ENCODE measurements at regions not wholly inside any gene's neighbourhood (a gene's known extent, or its start where the extent isn't known, plus 50 kb on each side); places are given as distances from the start of the nearest gene placed in this dataset.
A peak's percentile ranks its signal among the peaks of the same experiment; 100 is the strongest.
"Not testable (repeated sequence)": the region's sequence is repeated elsewhere in the genome, so short reads cannot be mapped to it uniquely, and the experiment has no call there.

DNA sequence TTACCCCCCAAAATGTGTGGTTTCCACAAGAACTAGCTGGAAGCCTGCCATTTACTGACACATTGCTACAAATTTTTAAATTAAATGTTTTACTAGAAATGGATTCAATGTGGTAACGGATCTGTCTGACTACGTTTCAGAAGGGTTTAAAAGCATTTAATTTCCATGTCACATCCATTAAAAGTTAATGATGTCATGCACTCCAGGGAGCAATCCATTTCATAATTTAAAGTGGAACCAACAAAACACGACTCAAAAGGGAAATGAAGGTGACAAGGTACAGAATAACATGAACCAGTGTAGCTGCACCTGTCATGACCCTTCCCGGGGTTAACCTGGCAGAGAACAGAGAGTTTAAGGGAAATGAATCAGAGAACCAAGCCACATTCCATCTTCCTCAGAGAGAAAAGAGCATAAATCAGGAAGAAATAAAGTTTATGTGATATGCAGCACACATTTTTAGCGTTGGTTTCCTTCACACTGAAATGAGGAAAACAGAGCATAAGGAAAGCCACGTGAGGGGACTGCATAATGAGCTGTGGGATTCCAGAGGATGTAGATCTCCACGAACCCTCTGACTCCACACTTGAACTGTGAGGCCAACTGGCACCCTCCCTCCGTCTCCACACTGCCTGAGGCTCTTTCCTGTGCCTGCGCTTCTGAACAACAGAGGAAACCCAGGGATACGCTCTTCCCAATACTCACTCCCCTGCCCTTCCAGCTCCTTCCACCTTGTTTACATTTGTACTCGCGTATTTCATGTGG lies 170.3 kb upstream of the AHI1 start:
- Mint-ChIP-seq H3K4me1 (ENCODE audit: low read depth) (peaks cover 18% of the 10 kb centered on the region), H3K36me3 (ENCODE audit: low read depth) (peaks cover 15% of the 10 kb centered on the region), H3K9me3 (peaks cover 37% of the 10 kb centered on the region), H3K27ac (no peak overlapping the region), H3K27me3 (ENCODE audit: insufficient read depth) (peaks cover 2% of the 10 kb centered on the region), H3K4me3 (no peak overlapping the region)
- intact Hi-C loops (cut with micrococcal nuclease), result no loop called here
- DNase-seq (ENCODE audit: low spot score), result no peak

DNA sequence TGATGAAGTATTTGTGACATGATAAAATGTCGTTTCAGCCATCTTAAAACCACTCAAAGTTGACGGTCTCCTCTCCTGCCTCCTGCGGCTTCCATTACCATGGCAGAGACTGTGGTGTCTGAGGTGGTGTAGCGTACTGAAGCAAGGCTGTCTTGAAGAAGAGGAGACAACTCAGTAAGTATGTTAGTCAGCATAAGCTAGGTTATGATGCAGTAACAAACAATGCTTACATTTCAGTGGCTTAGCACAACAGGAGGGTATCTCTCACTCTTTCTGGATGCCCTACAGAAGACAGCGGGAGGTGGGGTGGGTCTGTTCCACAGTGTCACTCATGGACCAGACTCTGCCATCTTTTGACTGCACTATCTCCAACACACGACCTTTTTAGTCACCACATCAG lies 174.7 kb upstream of the AHI1 start:
- H3K4me3 Mint-ChIP-seq, result no peak overlapping the region
- no peaks in the 10 kb centered on the region for H3K27me3 Mint-ChIP-seq (ENCODE audit: insufficient read depth)
- H3K4me1 Mint-ChIP-seq (ENCODE audit: low read depth), result peaks cover 52% of the 10 kb centered on the region
- no peak overlapping the region for H3K27ac Mint-ChIP-seq
- H3K9me3 Mint-ChIP-seq, result peaks cover 24% of the 10 kb centered on the region
- intact Hi-C loops (cut with micrococcal nuclease), result loop anchor here (2.0 kb wide), 1 partner anchor 19 kb away; no protein-coding TSS in a partner anchor
- H3K36me3 Mint-ChIP-seq (ENCODE audit: low read depth), result peaks cover 18% of the 10 kb centered on the region
- no peak for DNase-seq (ENCODE audit: low spot score)

DNA sequence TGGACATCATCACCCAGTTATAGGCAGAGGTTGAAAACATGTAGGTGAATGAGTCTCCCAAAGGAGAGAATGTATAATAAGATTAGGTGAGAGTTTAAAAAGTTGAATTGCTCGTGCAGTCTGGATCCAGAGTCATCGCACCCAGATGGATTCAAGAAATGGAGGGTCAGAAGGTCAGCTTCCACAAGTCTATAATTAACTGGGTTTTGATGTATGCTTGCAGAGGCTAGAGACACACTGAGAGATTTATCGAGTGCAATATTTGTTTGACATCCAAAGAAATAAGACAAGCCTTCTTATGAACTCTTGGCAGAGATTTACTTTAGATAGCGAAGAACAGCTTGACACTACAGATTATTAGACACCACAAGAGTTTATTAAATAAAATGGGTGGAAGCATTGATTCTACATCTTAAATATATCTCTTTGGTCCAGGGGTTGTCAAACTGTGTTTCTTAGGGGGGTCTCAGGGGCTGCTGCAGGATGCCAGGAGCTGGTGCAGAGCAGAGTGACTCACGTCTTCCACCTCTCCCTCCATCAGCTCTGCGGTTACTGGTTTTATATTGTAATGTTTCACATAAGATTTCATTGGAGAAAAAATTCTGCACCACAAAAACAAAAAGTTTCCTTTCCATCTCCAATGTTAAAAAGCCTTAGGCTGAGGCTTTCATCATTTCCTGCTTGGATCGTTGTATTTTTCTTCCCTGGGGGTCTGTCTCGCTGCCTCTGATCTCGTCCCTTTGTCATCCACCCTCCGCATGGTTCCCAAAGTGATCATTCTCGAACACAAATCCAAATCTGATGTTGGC lies 176.2 kb upstream of the AHI1 start:
- peaks cover 44% of the 10 kb centered on the region for H3K4me1 Mint-ChIP-seq (ENCODE audit: low read depth)
- peaks cover 18% of the 10 kb centered on the region for H3K36me3 Mint-ChIP-seq (ENCODE audit: low read depth)
- peak overlapping the region; percentile 85 for H3K27ac Mint-ChIP-seq
- H3K27me3 Mint-ChIP-seq (ENCODE audit: insufficient read depth), result no peaks in the 10 kb centered on the region
- DNase-seq (ENCODE audit: low spot score), result no peak
- H3K4me3 Mint-ChIP-seq, result no peak overlapping the region
- H3K9me3 Mint-ChIP-seq, result peaks cover 28% of the 10 kb centered on the region
- intact Hi-C loops (cut with micrococcal nuclease), result loop anchor here (1.0 to 2.0 kb wide), 2 partner anchors 21 to 49 kb away; no protein-coding TSS in a partner anchor

GRCh38 chr6:135675026-135675425 lies 176.5 kb upstream of the PDE7B start:
- DNase-seq (ENCODE audit: low spot score), result no peak
- Mint-ChIP-seq H3K4me3 (no peak overlapping the region), H3K27ac (peak overlapping the region; percentile 62), H3K4me1 (ENCODE audit: low read depth) (peaks cover 49% of the 10 kb centered on the region), H3K9me3 (peaks cover 28% of the 10 kb centered on the region), H3K36me3 (ENCODE audit: low read depth) (peaks cover 18% of the 10 kb centered on the region), H3K27me3 (ENCODE audit: insufficient read depth) (no peaks in the 10 kb centered on the region)
- intact Hi-C loops (cut with micrococcal nuclease), result loop anchor here (5.0 kb wide), 2 partner anchors 177 to 223 kb away; partner anchors contain the start of gene PDE7B

DNA sequence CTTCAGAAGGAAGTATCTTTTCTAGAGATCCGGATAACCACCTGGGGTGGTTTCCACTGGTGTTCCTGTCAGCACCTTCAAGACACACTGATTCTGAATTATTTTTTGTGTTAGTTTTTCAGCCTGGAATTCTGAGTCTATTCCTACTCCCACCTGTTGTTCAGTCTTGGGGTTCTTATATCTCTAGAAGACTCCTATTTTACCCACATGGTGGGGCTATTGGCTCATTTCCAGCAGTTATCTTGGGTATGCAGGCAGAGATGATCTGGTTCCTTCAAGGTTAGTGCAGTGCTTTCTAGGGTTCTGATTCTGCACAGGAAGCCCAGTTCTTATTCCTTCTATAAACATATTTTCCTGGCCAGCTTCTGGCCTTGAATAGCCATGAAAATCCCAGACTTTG lies 175.6 kb upstream of the PDE7B start:
- no peak overlapping the region for H3K4me3 Mint-ChIP-seq
- H3K9me3 Mint-ChIP-seq, result peaks cover 25% of the 10 kb centered on the region
- peaks cover 18% of the 10 kb centered on the region for H3K36me3 Mint-ChIP-seq (ENCODE audit: low read depth)
- DNase-seq (ENCODE audit: low spot score), result peak; percentile 12
- H3K27ac Mint-ChIP-seq, result peak overlapping the region; percentile 62
- H3K27me3 Mint-ChIP-seq (ENCODE audit: insufficient read depth), result no peaks in the 10 kb centered on the region
- peaks cover 49% of the 10 kb centered on the region for H3K4me1 Mint-ChIP-seq (ENCODE audit: low read depth)
- intact Hi-C loops (cut with micrococcal nuclease), result loop anchor here (1.0 to 5.0 kb wide), 8 partner anchors 140 to 641 kb away; partner anchors contain the start of gene PDE7B

DNA sequence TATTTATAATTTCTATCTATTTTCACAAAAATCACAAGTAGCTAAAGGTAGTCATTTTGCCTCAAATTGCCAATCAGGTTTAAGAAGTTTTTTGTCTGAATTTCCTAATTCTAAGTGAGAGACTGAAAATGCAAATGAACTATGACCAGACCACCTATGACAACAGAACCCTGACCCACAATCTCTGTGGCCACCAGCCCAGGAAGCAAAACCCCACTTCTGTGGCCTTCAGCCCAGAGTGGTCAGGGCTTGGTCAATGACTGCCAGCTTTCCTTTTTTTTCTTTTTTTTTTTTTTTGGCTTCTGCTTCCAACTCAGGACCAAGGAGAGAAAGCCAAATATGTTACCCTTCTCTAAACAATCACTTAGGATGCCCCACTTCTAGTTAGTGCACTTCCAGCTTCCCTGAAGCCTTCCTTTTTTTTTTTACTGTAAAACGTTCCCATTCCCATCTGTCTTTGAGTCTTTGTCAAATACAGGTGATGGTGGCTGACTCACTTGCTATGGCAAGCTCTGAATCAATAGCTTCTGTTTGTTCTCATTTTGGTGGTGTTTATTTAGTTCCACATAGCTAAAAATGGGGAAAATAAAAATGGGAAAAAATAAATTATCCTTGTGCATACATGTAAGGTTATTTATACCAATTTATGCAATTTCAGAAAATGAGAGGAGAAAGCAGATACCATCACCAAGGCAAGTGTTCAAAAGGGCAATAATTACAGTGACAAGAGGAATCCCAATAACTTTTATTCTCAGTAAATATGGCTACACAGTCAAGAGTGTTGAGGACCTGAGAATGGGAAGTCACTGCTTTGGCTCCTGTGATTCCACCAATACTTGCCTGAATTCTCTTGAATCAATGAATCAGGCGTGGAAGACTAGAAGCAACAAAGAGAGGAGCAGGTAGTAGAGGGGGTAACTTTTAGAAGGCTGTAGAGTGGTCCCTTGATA lies 170.3 kb upstream of the PDE7B start:
- intact Hi-C loops (cut with micrococcal nuclease), result no loop called here
- no peak overlapping the region for H3K27ac Mint-ChIP-seq
- H3K4me3 Mint-ChIP-seq, result no peak overlapping the region
- no peak for DNase-seq (ENCODE audit: low spot score)
- peaks cover 2% of the 10 kb centered on the region for H3K36me3 Mint-ChIP-seq (ENCODE audit: low read depth)
- peaks cover 5% of the 10 kb centered on the region for H3K9me3 Mint-ChIP-seq
- H3K27me3 Mint-ChIP-seq (ENCODE audit: insufficient read depth), result peaks cover 4% of the 10 kb centered on the region
- peaks cover 14% of the 10 kb centered on the region for H3K4me1 Mint-ChIP-seq (ENCODE audit: low read depth)

- Mint-ChIP-seq H3K4me1 (ENCODE audit: low read depth) (peaks cover 34% of the 10 kb centered on the region), H3K4me3 (no peak overlapping the region), H3K27me3 (ENCODE audit: insufficient read depth) (peaks cover 4% of the 10 kb centered on the region), H3K36me3 (ENCODE audit: low read depth) (no peaks in the 10 kb centered on the region), H3K9me3 (peaks cover 11% of the 10 kb centered on the region), H3K27ac (no peak overlapping the region)
- DNase-seq (ENCODE audit: low spot score), result no peak
- intact Hi-C loops (cut with micrococcal nuclease), result no loop called here
These were observed 164.7 kb upstream of the PDE7B start for GRCh38 chr6:135686784-135687301.

- DNase-seq (ENCODE audit: low spot score); intact Hi-C loops (cut with micrococcal nuclease); H3K36me3 Mint-ChIP-seq (ENCODE audit: low read depth); H3K4me3 Mint-ChIP-seq; H3K27me3 Mint-ChIP-seq (ENCODE audit: insufficient read depth): not testable (repeated sequence)
- peak overlapping the region; percentile 46 for H3K27ac Mint-ChIP-seq
- H3K4me1 Mint-ChIP-seq (ENCODE audit: low read depth), result peaks cover 39% of the 10 kb centered on the region
- peaks cover 20% of the 10 kb centered on the region for H3K9me3 Mint-ChIP-seq
These were observed 163.0 kb upstream of the PDE7B start for GRCh38 chr6:135688476-135688875.

GRCh38 chr6:135692426-135692825 lies 159.1 kb upstream of the PDE7B start:
- intact Hi-C loops (cut with micrococcal nuclease), result loop anchor here (5.0 kb wide), 2 partner anchors 40 to 160 kb away; partner anchors contain the start of gene PDE7B
- H3K36me3 Mint-ChIP-seq (ENCODE audit: low read depth), result peaks cover 5% of the 10 kb centered on the region
- no peak overlapping the region for H3K4me3 Mint-ChIP-seq
- peaks cover 31% of the 10 kb centered on the region for H3K4me1 Mint-ChIP-seq (ENCODE audit: low read depth)
- H3K27me3 Mint-ChIP-seq (ENCODE audit: insufficient read depth), result peaks cover 1% of the 10 kb centered on the region
- peak overlapping the region; percentile 78 for H3K27ac Mint-ChIP-seq
- no peak for DNase-seq (ENCODE audit: low spot score)
- H3K9me3 Mint-ChIP-seq, result peaks cover 20% of the 10 kb centered on the region

DNA sequence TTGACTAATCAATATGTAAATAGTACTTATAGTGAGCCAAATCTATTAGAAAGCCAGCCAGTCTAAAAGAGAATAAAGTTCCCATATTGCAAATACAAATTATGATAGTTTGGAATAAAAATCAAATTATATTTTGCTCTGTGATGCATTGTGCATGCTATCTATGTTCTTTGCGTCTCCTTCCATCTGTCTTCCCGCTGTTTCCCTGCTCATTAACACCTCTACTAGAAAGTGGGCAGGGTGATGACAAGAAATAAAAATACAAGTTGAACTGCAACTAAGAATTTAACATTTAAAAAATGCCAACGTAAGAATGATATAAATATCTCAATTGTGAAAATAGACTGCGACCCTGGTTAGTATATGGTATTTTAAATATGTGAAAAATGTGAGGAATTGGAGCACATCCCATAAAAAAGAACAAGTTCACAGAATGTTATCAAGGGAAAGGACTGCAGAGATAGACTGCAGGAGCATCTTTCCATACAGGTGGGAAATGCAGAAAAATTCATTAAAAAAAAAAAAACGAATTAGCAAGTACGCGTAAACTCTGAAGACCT lies 157.6 kb upstream of the PDE7B start:
- DNase-seq (ENCODE audit: low spot score), result no peak
- Mint-ChIP-seq H3K27me3 (ENCODE audit: insufficient read depth) (peaks cover 7% of the 10 kb centered on the region), H3K4me3 (no peak overlapping the region), H3K9me3 (peaks cover 20% of the 10 kb centered on the region), H3K27ac (no peak overlapping the region), H3K36me3 (ENCODE audit: low read depth) (peaks cover 5% of the 10 kb centered on the region), H3K4me1 (ENCODE audit: low read depth) (peaks cover 27% of the 10 kb centered on the region)
- intact Hi-C loops (cut with micrococcal nuclease), result loop anchor here (5.0 kb wide), 2 partner anchors 42 to 158 kb away; partner anchors contain the start of gene PDE7B

DNA sequence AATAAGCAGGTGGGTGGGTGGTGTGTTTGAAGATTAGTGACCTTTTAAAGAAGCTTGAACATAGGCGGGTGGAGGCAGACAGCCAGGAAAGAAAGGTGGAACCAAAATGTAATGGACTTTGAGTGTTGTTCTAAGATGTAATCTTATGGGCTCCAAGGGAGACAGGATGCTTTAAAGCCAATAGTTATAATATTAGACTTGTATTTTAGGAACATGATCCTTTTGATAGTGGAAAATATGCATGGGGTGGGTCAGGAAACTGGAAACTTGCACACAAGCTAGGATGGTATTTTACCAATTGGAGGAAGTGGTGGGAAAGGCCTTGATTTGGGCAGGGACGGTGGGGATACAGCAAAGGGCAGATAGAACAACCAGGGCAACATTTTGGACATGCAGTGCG lies 151.8 kb upstream of the PDE7B start:
- H3K4me1 Mint-ChIP-seq (ENCODE audit: low read depth), result peaks cover 15% of the 10 kb centered on the region
- H3K27me3 Mint-ChIP-seq (ENCODE audit: insufficient read depth), result peaks cover 10% of the 10 kb centered on the region
- H3K36me3 Mint-ChIP-seq (ENCODE audit: low read depth), result no peaks in the 10 kb centered on the region
- H3K27ac Mint-ChIP-seq, result no peak overlapping the region
- H3K9me3 Mint-ChIP-seq, result peaks cover 10% of the 10 kb centered on the region
- DNase-seq (ENCODE audit: low spot score), result no peak
- intact Hi-C loops (cut with micrococcal nuclease), result no loop called here
- no peak overlapping the region for H3K4me3 Mint-ChIP-seq

DNA sequence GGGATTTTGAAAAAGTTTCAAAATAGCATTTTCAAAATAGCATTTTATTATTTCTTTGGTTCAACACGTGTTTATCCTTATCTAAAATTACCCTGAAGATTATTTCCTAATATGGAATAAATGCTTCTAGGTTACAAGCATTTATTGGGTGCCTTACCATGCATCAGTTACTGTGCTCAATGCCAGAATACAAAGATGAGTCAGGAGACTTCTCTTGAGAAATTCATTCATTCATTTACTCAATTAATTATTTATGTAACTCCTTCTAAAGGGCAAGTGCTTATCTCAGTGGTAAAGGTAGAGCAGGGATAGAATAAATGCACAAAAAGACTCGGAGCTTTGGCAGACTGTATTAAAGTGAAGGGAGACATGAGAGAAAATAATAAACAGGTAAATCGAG lies 150.1 kb upstream of the PDE7B start:
- Mint-ChIP-seq H3K4me3 (no peak overlapping the region), H3K36me3 (ENCODE audit: low read depth) (no peaks in the 10 kb centered on the region), H3K4me1 (ENCODE audit: low read depth) (peaks cover 15% of the 10 kb centered on the region), H3K9me3 (peaks cover 10% of the 10 kb centered on the region), H3K27me3 (ENCODE audit: insufficient read depth) (peaks cover 10% of the 10 kb centered on the region), H3K27ac (no peak overlapping the region)
- intact Hi-C loops (cut with micrococcal nuclease), result no loop called here
- no peak for DNase-seq (ENCODE audit: low spot score)
